Common myeloid progenitor, CD34-positive (primary cell): ENCODE measurements at regions not wholly inside any gene's neighbourhood (a gene's known extent, or its start where the extent isn't known, plus 50 kb on each side); places are given as distances from the start of the nearest gene placed in this dataset.

Source experiments
- CTCF ChIA-PET: fragments of 350-600 bp; sonication (Branson Sonifier 250); formaldehyde crosslinking; loops from one replicate; lab custom pipeline; 2021; ENCODE audit warnings: antibody characterized with exemption; lab: Charles Lee
- POLR2A ChIA-PET: fragments of 350-600 bp; sonication (Branson Sonifier 250); formaldehyde crosslinking; loops from one replicate; lab custom pipeline; 2021; ENCODE audit warnings: antibody characterized with exemption; lab: Charles Lee
- DNase-seq, 3 donors: peaks; one replicate each; pipeline versions ENCODE4 v3.0.0 to v3.0.0-alpha.2; 2013
- H3K27ac ChIP-seq, 2 experiments: 1 replicate in 1 of 2; 2 replicates in 1 of 2; pipeline ENCODE4 v1.7.0; 2013; ENCODE audit warnings: inconsistent platforms in 2 of 2, low read length in 2 of 2, mild to moderate bottlenecking in 2 of 2, low read depth in 1 of 2, moderate library complexity in 1 of 2; ENCODE audit not compliant: severe bottlenecking in 2 of 2, insufficient read depth in 1 of 2, poor library complexity in 1 of 2
- H3K27me3 ChIP-seq, 5 experiments: replicated peaks in 2 of 5; 1 replicate in 3 of 5; 2 replicates in 2 of 5; pipeline versions ENCODE4 v1.6.1 to v1.7.0; 2013; ENCODE audit warnings: low read length in 4 of 5, mild to moderate bottlenecking in 2 of 5, moderate library complexity in 2 of 5, inconsistent platforms in 1 of 5; ENCODE audit not compliant: insufficient read depth in 5 of 5, control insufficient read depth in 4 of 5
- H3K36me3 ChIP-seq, 4 experiments: 1 replicate in 2 of 4; 2 replicates in 2 of 4; pipeline versions ENCODE4 v1.6.1 to v1.7.0; 2013; ENCODE audit warnings: low read length in 3 of 4, control low read depth in 1 of 4, mild to moderate bottlenecking in 1 of 4; ENCODE audit not compliant: control insufficient read depth in 4 of 4, insufficient read depth in 4 of 4
- H3K4me1 ChIP-seq, 4 experiments: 1 replicate in 3 of 4; 2 replicates in 1 of 4; pipeline versions ENCODE4 v1.6.1 to v1.7.1; 2013; ENCODE audit warnings: low read length in 3 of 4, mild to moderate bottlenecking in 3 of 4, control low read depth in 1 of 4, inconsistent platforms in 1 of 4, moderate library complexity in 1 of 4; ENCODE audit not compliant: control insufficient read depth in 4 of 4, insufficient read depth in 4 of 4; ENCODE audit errors: control extremely low read depth in 1 of 4
- H3K4me3 ChIP-seq, 7 experiments: 1 replicate in 4 of 7; 2 replicates in 3 of 7; pipeline versions ENCODE4 v1.5.1 to v1.7.0; 2013; ENCODE audit warnings: mild to moderate bottlenecking in 7 of 7, low read length in 6 of 7, moderate library complexity in 6 of 7, inconsistent platforms in 2 of 7, low read depth in 2 of 7, control low read depth in 1 of 7; ENCODE audit not compliant: insufficient read depth in 4 of 7, control insufficient read depth in 1 of 7; ENCODE audit errors: extremely low read depth in 1 of 7
- H3K9me3 ChIP-seq, 5 experiments: 1 replicate in 4 of 5; 2 replicates in 1 of 5; pipeline versions ENCODE4 v1.6.1 to v1.7.1; 2013; ENCODE audit warnings: low read length in 4 of 5, mild to moderate bottlenecking in 2 of 5, inconsistent platforms in 1 of 5, low read depth in 1 of 5, moderate library complexity in 1 of 5; ENCODE audit not compliant: control insufficient read depth in 4 of 5, insufficient read depth in 2 of 5; ENCODE audit errors: control extremely low read depth in 1 of 5
- WGBS: methylation state at CpG from one replicate; pipeline ENCODE4 v1.1.5; 2013; ENCODE audit not compliant: insufficient coverage; 5-methylcytosine and 5-hydroxymethylcytosine counted together

DNA sequence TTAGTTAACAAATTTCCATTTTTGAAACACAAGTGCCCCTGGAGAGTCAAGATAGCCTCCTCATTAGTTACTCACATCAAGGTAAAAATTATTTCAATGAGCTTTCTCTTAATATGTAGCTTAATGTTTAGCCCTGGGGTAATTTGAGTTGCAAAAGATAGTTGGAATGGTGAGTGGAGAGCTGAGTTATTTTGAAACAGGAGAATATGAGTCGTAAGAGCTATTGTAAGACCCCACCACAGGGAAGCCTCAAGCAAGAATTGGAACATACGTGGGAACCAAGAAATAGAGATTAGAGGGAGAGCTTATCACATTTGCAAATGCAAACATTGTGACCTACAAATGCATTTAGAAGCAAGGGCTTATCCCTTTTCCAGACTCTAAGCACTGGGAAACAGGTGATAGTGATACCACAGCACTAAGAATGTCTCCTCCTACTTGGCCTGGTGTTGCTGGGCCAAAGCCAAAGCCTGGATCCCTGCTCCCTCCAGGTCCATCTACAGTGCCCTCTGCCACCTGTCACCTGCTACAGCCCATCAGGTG lies 635.1 kb downstream of the PTPRC start:
- WGBS = 100% methylated on average over 2 of the region's 2 CpGs
- H3K27ac ChIP-seq = no peak overlapping the region
- H3K27me3 ChIP-seq = no peaks in the 10 kb centered on the region
- DNase-seq = no peak
- H3K4me1 ChIP-seq = peaks cover 0 to 2% (median 0%) of the 10 kb centered on the region in 4 experiments
- CTCF ChIA-PET = no interaction called here
- no peak overlapping the region for H3K4me3 ChIP-seq
- POLR2A ChIA-PET = no interaction called here
- H3K9me3 ChIP-seq = peaks cover 0 to 1% (median 0%) of the 10 kb centered on the region in 5 experiments
- H3K36me3 ChIP-seq = no peaks in the 10 kb centered on the region

DNA sequence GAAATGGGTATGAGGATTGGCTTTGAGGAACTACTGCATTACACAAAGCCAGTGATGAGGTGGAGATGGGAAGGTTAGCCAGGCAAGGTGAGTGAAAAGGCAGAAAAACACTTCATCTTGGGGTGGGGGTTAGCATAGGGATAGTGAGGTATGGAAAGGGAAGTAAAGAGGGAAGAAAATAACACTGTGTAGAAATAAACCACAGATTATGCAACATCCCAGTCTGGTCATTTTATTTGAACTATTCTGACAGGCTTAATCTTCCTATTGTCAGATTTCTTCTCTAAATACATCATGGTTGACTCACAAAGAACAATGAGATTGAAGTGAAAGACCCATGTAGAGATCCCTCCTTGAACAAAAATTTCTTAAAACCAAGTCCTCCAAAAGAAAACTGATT lies 640.2 kb downstream of the PTPRC start:
- ChIA-PET POLR2A (no interaction called here), CTCF (no interaction called here)
- Histone ChIP-seq H3K27me3 (no peaks in the 10 kb centered on the region), H3K27ac (no peak overlapping the region), H3K4me1 (peaks cover 0 to 30% (median 18%) of the 10 kb centered on the region in 4 experiments), H3K36me3 (no peaks in the 10 kb centered on the region), H3K9me3 (peaks cover 0 to 1% (median 0%) of the 10 kb centered on the region in 5 experiments), H3K4me3 (no peak overlapping the region)
- DNase-seq = peak; percentile 8 to 34 (median 31)

DNA sequence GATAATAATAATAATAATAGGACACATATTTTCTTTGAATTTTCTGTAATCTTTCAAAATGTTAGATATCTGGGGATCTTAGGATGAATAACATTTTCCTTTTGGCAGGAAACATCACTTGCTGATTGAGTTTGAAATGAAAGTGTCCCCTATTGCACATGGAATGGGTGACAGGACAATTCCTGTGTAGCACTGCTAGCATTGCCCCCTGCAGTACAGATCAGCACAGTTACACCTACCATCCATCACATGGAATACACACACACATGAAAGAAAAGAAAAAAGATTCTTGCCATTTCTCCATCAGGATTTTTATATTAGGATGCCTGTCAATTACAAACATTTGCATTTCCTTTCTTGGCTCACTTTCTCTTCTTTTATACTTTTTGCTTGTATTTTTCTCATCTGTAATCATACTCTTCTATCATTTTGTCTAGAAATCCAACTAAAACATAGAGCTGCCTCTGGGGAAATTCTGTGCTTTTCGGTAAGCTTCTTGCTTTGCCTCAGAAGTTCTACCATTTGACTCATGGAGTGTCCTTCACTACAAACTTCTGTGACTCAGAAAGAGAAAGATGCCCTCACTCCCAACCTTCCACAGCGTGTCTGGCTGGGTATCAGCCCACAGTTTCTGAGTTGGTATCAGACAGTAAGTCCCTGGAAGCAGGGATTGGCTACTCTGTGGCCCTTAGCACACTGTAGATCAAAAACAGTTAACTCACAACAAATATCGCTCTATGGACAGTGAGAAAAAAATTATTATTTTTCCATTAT lies 641.2 kb downstream of the PTPRC start:
- WGBS = 100% methylated on average over 2 of the region's 3 CpGs
- H3K9me3 ChIP-seq = peaks cover 0 to 1% (median 0%) of the 10 kb centered on the region in 5 experiments
- no peaks in the 10 kb centered on the region for H3K36me3 ChIP-seq
- DNase-seq = no peak
- H3K27me3 ChIP-seq = no peaks in the 10 kb centered on the region
- no peak overlapping the region for H3K4me3 ChIP-seq
- no peak overlapping the region for H3K27ac ChIP-seq
- ChIA-PET CTCF (no interaction called here), POLR2A (no interaction called here)
- peaks cover 0 to 32% (median 21%) of the 10 kb centered on the region in 4 experiments for H3K4me1 ChIP-seq

DNA sequence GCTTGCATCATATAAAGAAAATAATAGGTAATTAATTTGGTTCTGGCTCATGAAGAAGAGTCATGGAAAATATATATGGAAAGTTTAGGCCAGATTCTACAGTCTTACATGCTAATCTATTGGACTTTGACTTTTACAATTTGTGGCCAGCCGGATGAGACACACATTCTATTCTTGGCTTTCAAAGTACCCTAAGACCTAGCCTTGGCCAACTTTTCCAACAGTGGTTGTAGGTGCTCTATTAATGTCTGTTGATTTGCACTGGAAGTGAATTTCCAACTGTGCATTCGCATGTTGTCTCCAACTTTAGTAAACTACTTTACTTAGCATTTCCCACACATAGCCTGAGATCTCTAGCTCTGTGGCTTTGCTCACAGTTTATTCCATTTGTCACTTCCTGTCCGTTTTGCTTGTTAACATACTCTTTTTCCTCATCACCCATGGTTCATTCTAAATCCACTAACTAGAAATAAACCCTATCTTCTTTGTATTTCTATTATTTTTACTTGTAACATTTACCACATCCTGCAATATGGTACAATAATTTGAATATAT lies 644.0 kb downstream of the PTPRC start:
- DNase-seq = peak; percentile 12 to 54 (median 54)
- no peaks in the 10 kb centered on the region for H3K36me3 ChIP-seq
- H3K4me1 ChIP-seq = peaks cover 0 to 32% (median 22%) of the 10 kb centered on the region in 4 experiments
- ChIA-PET POLR2A (no interaction called here), CTCF (no interaction called here)
- H3K9me3 ChIP-seq = no peaks in the 10 kb centered on the region
- no peaks in the 10 kb centered on the region for H3K27me3 ChIP-seq
- WGBS = 80% methylated on average over 2 of the region's 3 CpGs
- H3K4me3 ChIP-seq = peak overlapping the region in 1 of 7 experiments; percentile 6
- no peak overlapping the region for H3K27ac ChIP-seq

DNA sequence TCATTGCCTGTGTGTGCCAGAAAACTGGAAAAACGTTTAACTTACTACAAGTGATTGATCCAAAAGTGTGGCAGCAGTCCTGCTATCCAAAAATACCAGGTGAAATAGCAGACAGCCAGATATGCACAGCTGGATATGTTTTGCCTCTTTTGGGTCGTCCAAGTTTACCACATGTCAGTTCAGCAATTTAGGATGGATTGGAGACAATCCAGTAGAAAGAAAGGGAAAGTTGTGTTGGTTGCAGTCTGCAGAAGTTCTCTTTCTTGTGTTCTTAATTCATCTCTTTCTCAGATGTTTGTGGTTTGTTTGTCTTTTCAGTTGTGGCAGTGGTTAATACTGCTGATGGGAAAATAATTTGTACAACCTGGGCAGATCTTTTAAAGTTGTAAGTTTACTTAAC lies 645.0 kb downstream of the PTPRC start:
- 46% methylated on average over 2 of the region's 2 CpGs for WGBS
- H3K4me3 ChIP-seq = no peak overlapping the region
- no peaks in the 10 kb centered on the region for H3K9me3 ChIP-seq
- peaks cover 0 to 31% (median 22%) of the 10 kb centered on the region in 4 experiments for H3K4me1 ChIP-seq
- H3K36me3 ChIP-seq = no peaks in the 10 kb centered on the region
- CTCF ChIA-PET = no interaction called here
- H3K27ac ChIP-seq = no peak overlapping the region
- DNase-seq = peak in 2 of 3 donors; percentile 18 to 23
- POLR2A ChIA-PET = no interaction called here
- H3K27me3 ChIP-seq = no peaks in the 10 kb centered on the region

DNA sequence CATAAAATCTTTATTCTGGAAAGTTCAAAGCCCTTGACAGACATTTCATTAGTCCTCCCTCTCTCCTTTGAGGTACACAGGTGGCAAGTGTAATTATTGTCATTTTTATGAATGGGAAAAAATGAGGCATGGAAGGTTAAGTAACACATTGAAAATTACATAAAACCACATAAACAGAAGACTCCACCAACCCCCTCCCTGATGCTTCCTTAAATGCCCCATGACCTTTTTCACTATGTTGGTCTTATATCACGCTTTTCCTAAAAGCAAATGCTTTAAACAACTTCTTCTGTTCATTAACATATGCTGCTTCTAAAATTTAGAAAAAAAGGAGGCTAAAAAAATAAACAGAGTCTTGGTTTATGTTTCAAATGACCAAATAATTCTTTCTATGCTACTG lies 648.4 kb downstream of the PTPRC start:
- no CpG with 5 or more reads among the region's 1 CpG for WGBS

DNA sequence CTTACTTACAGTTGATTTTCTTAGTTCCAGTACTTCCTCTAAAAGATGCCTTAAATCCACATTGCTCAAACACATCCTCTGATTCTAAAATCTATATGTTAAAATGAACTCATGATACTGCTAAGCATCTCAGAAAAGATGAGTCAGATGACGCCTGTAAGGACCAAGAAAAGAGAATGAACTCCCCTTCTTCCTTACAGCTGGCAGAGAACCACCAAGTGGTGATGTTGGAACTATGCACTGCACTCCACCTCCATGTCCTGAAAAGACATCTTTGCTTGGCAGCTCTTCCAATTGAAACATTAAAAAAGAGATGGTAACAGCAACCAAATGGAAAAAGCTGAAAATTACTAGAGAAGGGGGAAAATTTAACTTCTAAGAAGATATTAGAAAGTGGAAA lies 648.8 kb downstream of the PTPRC start:
- H3K27ac ChIP-seq = no peak overlapping the region
- ChIA-PET CTCF (no interaction called here), POLR2A (no interaction called here)
- no peaks in the 10 kb centered on the region for H3K36me3 ChIP-seq
- H3K9me3 ChIP-seq = no peaks in the 10 kb centered on the region
- DNase-seq = peak in 2 of 3 donors; percentile 33 to 42
- H3K27me3 ChIP-seq = no peaks in the 10 kb centered on the region
- no peak overlapping the region for H3K4me3 ChIP-seq
- WGBS = no CpG with 5 or more reads among the region's 1 CpG
- peaks cover 0 to 17% (median 15%) of the 10 kb centered on the region in 4 experiments for H3K4me1 ChIP-seq

More for the DNA sequence above, 648.4 kb downstream of the PTPRC start:
- POLR2A ChIA-PET = no interaction called here
- no peak overlapping the region for H3K4me3 ChIP-seq
- no peak for DNase-seq
- H3K9me3 ChIP-seq = no peaks in the 10 kb centered on the region
- H3K27me3 ChIP-seq = no peaks in the 10 kb centered on the region
- no peaks in the 10 kb centered on the region for H3K36me3 ChIP-seq
- no peak overlapping the region for H3K27ac ChIP-seq
- peaks cover 0 to 21% (median 17%) of the 10 kb centered on the region in 4 experiments for H3K4me1 ChIP-seq
- CTCF ChIA-PET = no interaction called here
